ENCODE measurements at regions not wholly inside any gene's neighbourhood (a gene's known extent, or its start where the extent isn't known, plus 50 kb on each side); places are given as distances from the start of the nearest gene placed in this dataset.

- Mint-ChIP-seq H3K27me3 (ENCODE audit: low read depth) (no peaks in the 10 kb centered on the region), H3K4me1 (no peaks in the 10 kb centered on the region), H3K4me3 (no peak overlapping the region), H3K27ac (ENCODE audit: unreplicated experiment) (no peak overlapping the region), H3K36me3 (ENCODE audit: low read depth) (no peaks in the 10 kb centered on the region), H3K9me3 (no peaks in the 10 kb centered on the region)
- TF ChIP-seq, protein P1, sequence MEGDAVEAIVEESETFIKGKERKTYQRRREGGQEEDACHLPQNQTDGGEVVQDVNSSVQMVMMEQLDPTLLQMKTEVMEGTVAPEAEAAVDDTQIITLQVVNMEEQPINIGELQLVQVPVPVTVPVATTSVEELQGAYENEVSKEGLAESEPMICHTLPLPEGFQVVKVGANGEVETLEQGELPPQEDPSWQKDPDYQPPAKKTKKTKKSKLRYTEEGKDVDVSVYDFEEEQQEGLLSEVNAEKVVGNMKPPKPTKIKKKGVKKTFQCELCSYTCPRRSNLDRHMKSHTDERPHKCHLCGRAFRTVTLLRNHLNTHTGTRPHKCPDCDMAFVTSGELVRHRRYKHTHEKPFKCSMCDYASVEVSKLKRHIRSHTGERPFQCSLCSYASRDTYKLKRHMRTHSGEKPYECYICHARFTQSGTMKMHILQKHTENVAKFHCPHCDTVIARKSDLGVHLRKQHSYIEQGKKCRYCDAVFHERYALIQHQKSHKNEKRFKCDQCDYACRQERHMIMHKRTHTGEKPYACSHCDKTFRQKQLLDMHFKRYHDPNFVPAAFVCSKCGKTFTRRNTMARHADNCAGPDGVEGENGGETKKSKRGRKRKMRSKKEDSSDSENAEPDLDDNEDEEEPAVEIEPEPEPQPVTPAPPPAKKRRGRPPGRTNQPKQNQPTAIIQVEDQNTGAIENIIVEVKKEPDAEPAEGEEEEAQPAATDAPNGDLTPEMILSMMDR (conservative IDR thresholded peaks at IDR 0.05) = no peak
- no peak for DNase-seq (ENCODE audit: low read depth, low spot score)
Measured at GRCh38 chr7:156532016-156532602, 108.5 kb upstream of the RNF32 start.

DNA sequence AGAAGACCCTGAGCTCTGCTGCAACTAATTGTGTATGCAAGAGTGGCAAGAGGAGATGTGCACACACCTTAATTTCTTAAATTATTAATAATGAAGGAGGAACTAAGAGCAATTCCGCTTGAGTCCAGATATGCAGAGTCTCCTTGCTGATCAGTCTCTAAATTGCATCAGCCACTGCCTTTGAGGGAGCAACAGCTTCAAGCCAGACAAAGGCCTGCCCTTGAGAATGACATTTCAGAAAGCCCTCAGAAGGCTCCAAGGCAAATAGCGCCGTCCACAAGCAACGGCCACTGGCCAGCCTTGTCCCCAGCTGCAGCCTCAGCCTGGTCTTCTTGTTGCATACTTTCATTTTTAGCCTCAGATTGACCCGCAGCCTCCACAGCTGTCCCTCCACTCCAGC, 110.6 kb upstream of the RNF32 start:
- Mint-ChIP-seq H3K4me3 (no peak overlapping the region), H3K27me3 (ENCODE audit: low read depth) (no peaks in the 10 kb centered on the region), H3K27ac (ENCODE audit: unreplicated experiment) (no peak overlapping the region), H3K9me3 (no peaks in the 10 kb centered on the region), H3K36me3 (ENCODE audit: low read depth) (no peaks in the 10 kb centered on the region), H3K4me1 (no peaks in the 10 kb centered on the region)
- no peak for DNase-seq (ENCODE audit: low read depth, low spot score)
- TF ChIP-seq, protein P1 (conservative IDR thresholded peaks at IDR 0.05) = no peak

DNA sequence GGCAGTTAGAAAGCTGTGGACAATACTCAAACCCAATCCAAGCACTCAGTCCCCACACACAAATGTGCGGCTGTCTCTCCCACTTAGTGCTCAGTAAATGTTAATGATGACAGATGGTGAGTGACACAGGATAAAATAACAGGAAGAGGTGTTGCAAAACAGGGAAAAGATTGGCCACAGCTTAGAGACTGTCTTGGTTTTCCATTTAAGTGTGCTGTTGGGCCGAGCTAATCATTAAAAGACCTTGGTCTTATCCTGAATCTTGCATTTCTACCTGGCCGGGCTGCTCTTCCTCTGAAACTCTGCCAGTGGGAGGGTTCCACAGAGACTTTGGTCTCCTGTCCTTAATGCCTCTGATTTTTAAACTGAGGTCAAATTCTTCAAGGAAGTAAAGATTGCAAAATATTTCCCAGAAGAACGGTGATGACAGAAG, 113.1 kb upstream of the RNF32 start:
- no peak overlapping the region for H3K4me3 Mint-ChIP-seq
- H3K27me3 Mint-ChIP-seq (ENCODE audit: low read depth) = no peaks in the 10 kb centered on the region
- H3K9me3 Mint-ChIP-seq = no peaks in the 10 kb centered on the region
- TF ChIP-seq, protein P1 (conservative IDR thresholded peaks at IDR 0.05) = no peak
- no peaks in the 10 kb centered on the region for H3K4me1 Mint-ChIP-seq
- no peak overlapping the region for H3K27ac Mint-ChIP-seq (ENCODE audit: unreplicated experiment)
- H3K36me3 Mint-ChIP-seq (ENCODE audit: low read depth) = no peaks in the 10 kb centered on the region
- no peak for DNase-seq (ENCODE audit: low read depth, low spot score)

DNA sequence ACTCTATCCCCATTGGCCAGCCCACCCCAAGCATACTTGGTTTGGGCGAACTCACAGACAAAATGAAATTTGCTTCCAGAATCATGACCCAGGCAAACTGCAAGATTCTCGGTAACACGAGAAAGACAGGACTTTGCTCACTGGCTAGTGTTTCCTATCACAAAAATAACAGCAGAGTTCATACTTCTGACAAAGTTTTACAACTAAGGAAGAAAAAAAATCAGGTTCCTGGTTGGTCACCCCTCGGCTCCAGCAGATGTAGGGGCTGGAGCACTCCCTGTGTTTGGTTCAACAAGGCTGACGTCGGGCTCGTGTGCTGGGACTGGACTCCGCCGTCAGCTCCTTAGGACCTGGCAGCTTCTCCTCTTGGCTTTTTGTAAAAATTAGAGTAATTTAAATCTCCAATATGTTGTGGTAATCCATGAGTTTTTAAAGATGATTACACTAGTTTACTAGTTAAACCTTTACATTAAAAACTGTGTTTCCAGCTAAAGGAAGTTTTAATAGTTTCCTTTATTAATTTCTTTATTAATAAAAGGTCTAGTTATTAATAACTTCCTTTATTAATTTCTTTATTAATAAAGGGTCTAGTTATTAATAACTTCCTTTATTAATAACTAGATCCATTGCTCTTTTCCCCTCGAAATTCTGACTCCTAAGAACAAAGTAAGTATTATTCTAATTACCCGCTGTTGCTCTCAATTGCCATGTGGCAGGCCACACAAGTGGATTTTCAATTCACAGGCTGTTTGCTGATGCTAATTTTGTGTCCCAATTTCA, 115.6 kb upstream of the RNF32 start:
- Mint-ChIP-seq H3K27me3 (ENCODE audit: low read depth) (no peaks in the 10 kb centered on the region), H3K4me1 (no peaks in the 10 kb centered on the region), H3K4me3 (no peak overlapping the region), H3K9me3 (no peaks in the 10 kb centered on the region), H3K36me3 (ENCODE audit: low read depth) (no peaks in the 10 kb centered on the region), H3K27ac (ENCODE audit: unreplicated experiment) (no peak overlapping the region)
- TF ChIP-seq, protein P1 (conservative IDR thresholded peaks at IDR 0.05) = no peak
- no peak for DNase-seq (ENCODE audit: low read depth, low spot score)

DNA sequence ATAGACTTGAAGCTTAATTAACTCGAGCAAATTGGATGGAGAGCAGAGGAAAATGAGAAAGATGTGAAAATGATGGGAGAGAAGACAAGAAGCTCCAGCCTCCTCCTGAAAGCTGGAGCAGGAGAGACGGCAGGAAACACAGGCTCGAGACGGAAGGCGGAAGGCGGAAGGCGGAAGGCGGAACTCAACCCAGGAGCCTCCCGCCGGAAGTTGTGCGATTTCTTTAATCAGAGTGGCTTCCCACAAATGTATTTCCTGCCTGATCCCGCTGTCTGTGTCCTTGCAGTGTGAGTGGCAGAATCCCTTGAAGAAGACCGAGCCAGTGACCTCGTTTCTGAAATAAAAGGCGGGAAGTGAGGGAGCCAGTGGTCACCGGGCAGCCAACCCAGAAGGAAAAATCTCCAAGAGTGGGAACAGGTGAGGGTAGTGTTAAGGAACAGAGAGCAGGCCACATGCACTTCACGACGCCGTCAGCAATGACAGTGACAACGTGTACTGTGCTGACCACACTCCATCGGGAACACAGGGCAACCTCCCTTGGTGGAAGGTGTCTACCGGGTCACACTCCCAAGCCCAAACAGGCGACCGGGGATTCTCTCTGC, 117.0 kb upstream of the RNF32 start:
- no peak for DNase-seq (ENCODE audit: low read depth, low spot score)
- H3K4me1 Mint-ChIP-seq = no peaks in the 10 kb centered on the region
- TF ChIP-seq, protein P1 (conservative IDR thresholded peaks at IDR 0.05) = no peak
- no peak overlapping the region for H3K27ac Mint-ChIP-seq (ENCODE audit: unreplicated experiment)
- H3K4me3 Mint-ChIP-seq = no peak overlapping the region
- H3K9me3 Mint-ChIP-seq = no peaks in the 10 kb centered on the region
- H3K27me3 Mint-ChIP-seq (ENCODE audit: low read depth) = no peaks in the 10 kb centered on the region
- no peaks in the 10 kb centered on the region for H3K36me3 Mint-ChIP-seq (ENCODE audit: low read depth)
